IPS DF 19.7 (cell line): ENCODE measurements at regions not wholly inside any gene's neighbourhood (a gene's known extent, or its start where the extent isn't known, plus 50 kb on each side); places are given as distances from the start of the nearest gene placed in this dataset.

Experiments used
- DNase-seq: peaks from one replicate; pipeline ENCODE4 v3.0.0-alpha.2; 2013; ENCODE audit warnings: low read depth, low spot score

DNA sequence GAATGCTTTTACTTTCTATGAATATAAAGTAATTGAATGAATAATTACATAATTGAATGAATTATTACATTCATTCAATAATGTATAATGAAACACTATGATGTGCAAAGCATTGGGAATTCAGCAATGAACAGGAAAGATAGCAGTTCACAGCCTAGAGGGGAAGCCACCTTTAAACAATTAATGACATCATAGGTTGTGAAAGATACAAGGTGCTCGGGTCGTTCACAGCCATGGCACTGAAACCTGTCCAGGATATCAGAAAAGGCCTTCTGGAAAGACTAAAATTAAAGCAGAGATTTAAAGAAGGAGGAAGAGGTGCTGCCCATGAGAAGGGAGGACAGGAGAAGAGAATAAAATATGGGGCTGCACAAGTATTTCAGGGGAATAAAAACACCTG, 171.4 kb upstream of the KLF4 start:
- DNase-seq: no peak

DNA sequence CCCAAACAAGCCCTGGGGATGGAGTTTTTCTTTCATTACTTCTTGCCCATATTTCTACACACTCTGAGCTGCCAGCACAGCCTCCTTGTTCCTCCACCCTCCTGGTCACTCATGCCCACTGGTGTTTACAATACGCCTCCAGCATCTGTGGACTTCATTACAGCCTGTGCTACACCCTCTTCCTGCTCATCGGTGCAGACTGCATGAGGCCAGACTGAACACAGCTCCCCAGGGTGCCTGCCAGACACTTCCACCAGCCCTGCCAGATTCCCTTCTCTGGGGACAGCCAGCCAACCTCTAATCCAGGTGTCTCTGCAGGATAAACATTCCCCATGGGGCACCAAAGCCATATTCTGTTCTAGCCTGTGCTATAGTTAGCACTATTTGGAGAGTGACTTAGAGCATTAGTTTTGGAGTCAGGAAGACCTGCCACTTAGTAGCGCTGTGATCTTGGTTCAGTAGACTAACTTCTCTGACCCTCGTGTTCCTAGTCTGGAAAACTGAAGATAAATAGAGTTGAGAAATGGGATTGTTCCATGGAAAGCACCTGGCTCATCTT, 163.8 kb upstream of the KLF4 start:
- DNase-seq: no peak

DNA sequence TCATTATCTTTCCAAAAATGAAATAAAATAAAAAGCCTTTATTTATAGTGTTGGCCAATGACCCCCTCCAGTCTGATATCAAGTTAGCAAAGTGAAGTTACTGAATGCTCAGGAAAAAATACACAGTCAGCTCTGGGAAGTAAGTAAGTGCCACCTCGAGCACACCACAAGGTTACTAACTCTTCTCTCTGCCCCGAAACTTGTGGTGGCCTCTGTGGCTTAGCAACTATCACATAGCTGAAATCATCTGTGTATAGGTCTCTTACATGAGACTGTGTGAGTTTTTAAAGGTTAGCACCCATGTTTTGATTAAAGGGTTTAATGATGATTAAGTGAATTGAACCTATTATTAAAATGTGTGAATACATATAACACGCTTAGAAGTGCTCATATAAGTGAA, 161.4 kb upstream of the KLF4 start:
- DNase-seq: no peak

DNA sequence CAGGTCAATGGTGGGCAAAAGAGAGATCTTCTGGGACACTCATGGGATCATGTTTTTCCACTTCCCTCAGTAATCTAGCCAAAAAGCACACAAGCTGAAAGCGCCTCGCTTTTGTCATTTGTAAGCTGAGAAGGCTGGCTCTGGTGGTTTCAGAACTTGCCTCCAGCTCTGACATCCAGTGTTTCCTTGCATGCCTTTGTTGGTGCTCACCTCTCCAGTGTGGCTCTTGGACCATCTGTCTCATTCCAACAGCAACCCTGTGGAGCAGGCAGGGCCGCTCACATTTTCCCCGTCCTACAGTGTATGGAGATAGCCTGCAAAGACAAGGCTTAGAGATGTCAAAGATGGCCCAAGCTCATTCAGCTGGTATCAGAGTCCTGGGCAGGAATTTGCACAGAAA, 160.8 kb upstream of the KLF4 start:
- no peak for DNase-seq

DNA sequence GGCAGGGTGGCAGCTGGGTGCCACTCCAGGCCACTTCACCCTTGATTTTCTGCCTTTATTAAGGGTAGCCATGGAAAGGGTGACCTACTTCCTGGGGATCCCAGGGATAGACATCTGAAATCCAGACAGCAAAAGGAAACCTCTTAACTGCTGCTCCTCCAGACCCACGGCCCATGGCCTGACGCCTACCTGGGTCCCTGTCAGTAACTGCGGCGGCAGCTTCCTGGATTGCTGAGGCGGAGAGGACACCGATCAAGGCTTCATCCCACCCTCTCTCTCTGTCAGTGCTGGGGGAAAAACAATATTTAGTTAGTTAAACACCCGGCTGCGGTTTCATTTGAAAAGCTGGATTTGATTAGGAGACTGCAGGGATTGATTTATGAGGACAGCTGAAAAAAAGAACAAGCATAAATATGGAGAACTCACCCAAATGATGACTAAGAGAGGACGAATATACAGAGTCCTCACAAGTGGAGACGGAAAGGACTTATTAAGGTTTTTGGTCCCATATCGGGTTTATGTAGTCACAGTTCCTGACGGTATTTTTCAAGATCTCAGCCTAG, 158.7 kb upstream of the KLF4 start:
- no peak for DNase-seq

DNA sequence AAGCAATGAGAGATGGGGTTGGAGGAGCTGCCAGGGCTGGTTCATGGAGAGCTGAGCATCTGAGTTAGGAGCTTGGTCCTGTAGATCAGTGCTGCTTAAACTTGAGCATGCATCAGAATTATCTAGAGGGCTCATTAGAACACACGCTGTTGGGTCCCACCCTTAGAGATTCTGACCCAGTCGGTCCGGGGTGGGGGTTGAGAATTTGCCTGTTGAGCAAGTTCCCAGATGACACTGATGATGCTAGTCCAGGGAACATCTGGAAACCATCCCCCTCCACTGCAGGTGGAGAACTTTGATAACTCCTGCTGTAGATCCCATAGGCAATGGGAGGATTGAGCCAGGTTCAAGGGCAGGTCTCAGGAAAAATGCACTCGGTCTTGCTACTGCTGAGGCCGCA, 158.0 kb upstream of the KLF4 start:
- no peak for DNase-seq

DNA sequence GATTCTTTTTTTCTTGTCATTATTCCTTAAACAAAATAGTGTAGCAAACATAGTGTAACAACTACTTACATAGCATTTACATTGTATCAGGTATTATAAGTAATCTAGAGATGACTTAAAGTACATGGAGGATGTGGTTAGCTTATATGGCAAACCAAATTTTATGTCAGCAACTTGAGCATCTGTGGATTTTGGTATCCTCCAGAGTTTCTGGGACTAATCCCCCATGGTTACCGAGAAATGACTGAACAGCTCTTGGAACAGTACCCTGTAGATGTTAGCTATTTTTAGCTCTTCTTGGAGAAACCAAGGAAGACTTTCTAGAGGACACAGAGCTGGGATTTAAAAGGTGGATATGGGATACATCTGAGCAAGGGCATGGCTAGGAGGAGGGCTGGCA, 157.6 kb upstream of the KLF4 start:
- DNase-seq: no peak

DNA sequence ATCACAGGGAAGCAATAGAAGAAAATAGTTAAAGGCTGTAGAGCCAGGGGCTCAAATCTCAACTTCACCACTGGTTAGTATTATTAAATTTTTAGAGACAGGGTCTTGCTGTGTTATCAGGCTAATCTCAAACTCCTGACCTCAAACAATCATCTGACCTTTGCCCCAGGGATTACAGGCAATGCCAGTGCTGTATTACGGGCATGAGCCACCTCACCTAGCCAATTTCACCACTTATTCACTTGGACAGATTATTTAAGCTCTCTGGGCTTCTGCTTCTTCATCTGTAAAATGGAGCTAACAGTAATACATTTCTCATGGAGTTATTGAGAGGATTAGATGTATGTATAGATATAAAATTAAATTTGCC, 155.9 kb upstream of the KLF4 start:
- no peak for DNase-seq

DNA sequence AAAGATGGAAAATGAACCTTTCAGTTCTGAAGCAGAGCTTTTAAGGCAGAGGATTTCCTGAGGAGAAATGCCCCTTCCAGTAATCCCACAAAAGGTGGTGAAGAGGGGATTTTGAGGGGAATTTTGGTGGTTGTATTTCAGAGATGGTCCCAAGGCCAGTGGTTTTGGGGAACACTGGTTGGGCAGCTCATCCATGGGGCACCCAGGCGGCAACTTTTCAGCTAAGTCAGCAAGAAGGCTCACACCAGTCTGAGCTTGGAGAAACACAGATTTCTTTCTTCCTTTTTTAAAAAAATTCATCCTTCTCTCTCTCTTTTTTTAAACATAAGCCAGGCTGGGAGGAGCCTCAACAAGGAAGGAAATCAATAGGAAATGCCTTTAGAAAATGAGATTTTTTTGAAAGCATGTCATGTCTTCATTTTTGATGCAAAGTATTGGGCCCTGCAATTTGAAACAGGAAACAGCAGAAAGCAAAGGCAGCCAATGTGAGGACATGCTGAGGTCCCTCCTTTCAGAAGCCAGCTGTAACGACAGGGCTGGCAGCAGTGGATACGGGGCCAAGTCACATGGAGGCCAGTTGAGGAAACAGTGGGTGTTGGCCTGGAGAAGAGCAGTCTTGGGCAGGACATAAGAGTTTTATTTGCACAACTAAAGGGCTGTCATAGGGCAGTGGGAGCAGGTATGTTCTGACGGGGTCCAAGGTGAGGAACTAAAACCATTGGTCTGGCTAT, 155.3 kb upstream of the KLF4 start:
- DNase-seq: no peak

DNA sequence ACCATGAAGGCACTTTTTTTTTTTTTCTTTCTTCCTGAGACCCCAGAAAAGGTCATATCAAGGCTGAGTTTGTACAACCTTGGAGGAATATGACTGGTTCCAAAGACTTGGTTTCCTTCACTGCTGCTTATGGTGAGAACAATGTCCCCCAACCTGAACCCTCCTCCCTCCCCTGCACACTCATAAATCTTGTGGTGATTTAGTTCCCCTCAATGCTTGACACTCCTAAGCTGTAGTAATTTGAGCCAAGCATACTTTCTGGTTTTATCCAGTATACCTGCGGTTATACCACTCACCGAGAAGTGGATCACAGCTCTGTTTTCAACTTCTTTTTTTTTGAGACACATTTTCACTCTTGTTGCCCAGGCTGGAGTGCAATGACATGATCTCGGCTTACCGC, 149.9 kb upstream of the KLF4 start:
- no peak for DNase-seq

DNA sequence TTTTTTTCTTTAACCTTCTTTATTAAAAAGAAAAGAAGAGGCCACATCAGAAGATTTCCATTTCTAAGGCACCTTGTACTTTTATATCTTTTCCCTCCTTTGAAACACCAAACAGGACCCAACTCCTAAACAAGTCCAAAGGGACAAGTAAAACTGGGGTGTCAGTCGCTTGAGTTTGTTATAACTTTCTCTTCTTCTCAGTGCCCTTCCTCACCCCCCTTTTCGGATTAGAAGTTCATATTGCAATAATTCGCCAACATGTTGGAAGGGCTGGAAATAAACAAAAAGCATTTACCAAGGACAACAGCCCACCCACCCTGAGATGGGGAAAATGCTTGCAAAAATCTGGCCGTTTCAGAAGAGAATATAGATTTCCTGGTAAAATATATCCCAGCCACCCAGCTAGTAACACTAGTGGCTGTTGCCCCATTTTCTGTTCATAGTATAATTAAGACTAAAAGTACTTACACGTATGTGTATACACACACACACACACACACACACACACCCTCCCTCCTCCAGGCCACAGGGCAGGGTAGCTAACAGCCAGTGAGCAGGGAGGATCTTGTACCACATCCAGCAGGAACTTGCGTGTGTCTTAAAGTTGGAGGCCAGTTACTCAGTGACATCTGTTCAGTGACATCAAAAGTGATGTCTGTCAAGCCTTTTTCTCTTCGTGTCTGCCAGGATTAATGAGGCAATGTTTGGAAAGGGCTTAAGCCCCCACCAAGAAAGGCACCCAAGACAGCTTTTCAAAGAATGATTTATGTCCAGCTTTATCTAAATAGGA, 149.1 kb upstream of the KLF4 start:
- DNase-seq: no peak

DNA sequence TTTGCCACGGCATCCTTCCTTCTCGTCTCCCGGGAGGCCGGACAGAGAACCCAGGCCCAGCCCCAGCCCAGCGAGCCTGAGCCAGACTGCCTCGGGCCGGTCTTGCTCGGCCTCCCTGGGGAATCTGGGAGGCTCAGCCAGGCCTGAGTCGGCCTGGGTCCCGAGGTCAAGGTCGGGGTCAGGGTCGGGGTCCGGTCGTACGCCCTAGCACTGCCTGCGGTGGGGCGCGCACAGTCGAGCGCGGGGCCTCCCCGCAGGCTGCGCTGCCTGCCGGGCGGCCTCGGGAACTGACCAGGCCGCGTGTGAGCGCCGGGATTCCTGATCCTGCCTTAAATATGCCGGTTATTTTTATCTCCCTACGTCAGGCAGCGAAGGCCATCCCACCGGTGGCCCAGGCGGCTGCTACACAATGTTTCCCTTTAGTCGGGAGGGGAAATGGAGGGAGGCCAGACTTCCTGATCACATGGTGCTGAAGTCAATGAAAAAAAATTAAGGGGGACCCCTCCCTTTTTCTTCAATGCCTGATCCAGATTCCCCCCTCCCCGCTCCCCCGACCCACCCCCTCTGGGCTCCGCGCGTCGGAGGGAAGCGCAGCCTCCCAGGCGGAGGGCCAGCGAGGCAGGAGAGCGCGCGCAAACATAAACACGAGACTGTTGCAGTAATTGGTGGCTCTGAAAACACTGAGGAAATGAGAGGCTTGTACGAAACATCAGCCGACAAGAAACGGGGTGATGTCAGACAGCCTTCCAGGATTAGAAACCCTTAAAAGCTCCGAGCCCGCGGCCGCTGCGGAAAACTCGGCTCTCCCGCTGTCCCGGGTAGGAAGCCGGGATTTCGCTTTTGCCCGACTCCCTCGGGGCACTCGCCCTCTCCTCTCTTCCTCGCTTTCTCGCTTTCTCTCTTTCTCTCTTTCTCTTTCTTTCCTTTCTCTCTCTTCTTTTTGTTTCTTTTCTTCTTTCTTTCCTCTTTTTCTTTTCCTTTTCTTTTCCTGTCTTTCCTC, 148.2 kb upstream of the KLF4 start:
- peak; percentile 40 for DNase-seq

DNA sequence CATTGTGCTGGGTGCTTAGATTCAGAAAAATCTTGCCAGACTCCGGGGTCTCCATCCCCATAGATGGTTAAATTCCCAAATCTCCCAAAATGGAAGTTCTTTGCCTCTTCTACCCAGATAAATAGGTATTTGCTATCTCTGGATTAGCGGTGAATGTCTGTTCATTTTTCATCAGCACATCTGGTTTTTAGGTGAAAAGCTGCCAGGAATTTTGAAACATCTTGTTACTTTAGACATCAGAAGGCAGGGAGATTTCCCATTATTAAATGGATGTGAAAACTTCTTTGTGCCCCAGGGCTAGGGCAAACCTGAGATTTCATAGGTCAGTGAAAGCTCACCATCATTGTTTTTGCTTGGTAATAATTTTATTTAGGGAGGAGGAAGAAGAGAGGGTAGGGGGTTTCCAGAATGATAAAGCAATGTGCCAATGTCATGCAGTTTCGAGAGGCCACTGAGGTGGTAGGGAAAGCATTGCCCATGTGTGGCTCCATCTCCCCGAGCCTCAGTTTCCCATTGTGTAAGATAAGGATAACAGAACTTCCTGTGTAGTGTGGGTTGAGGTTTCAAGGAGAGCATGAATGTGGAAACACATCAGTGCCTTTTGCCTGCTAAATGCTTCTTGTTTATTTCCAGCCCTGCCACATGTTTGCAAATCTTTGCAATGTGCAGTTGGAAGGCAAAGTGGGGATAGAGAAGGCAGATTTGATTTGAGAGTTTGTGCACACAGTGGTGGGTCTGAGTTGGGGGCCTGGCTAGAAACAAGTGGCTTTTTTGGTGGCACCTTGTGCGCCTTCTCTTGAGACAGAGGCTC, 147.2 kb upstream of the KLF4 start:
- no peak for DNase-seq

DNA sequence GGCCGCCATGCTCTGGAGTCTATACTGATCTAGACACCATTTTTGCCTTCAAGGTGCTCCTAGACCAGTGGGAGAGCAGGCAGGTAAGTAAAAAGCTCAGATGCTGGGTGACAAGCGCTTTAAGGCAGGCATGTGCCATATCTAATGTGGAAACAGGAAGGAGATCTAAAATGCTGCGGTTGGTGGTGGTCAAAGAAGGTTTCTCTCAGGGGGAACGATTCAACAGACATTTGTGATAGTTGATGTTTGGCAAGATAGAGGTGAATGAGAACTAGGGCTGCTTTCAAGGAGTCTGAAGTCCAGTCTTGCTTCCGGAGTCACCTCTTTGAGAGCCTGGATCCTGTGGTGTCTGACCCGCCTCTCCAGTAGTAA, 146.2 kb upstream of the KLF4 start:
- DNase-seq: no peak

DNA sequence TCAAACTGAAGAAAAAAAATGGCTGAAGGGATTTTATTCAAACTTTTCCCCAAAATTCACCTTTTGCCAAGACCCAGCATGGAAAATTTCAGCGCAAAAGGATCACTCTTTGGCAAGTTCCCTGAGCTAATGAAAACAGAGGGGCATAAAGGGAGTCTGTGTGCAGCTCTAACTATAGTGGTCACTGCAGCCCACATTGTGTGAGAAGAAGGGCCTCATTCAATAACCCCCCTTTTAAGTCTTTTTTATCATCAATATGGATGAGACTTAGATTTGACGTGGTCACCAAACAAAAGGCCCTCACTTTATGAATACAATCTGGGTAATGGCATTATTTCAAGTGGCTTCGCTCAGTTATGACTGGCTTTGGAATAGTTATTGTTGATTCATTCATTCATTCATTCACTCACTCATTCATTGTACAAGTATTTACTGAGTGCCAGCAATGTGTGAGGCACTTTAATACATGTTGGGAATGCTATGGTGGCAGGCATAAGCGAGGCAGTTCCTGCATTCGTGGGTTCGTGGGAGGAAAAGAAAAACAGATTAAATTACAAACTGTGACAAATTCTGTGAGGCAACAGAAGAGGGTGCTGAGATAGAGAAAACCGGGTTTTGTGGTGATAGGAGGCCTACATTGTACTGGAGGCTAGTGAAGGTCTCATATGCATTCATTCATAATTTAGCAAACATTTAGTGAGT, 145.7 kb upstream of the KLF4 start:
- no peak for DNase-seq

DNA sequence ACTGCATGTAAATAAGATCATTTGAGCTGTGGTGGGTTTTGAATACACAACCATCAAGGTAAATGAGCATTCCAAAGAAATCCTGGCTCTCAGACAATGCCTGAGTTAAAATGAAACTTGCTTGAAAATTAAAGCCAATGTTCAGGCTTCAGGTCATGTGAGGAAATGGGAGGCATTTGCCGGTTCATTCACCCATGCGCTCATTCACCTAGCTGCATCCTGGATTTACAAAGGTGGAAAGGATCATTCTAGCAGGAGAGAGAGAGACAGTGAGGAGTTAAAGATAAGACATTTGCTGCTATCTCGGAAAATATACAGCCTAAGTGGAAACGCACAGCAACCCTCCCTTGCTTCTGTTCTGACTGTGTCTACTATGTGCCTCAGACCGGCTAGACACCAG, 143.8 kb upstream of the KLF4 start:
- no peak for DNase-seq

DNA sequence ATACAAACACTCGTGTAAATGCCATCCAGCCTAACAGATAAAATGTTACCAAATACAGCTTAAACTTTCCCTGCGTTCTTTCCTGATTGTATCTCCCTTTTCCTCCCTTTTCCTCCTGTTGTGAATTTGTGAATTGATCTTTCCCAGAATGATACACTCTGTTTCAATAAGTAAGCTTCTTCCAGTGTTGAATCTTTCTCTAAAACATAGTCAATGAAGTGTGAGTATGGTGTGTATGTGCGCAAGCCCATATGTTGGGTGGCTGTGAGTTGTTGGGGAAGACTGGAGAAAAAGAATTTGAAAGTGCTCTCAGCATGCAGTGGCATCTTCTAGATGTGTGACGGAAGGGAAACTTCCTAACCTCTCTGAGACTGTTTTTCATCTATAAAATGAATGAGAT, 143.1 kb upstream of the KLF4 start:
- no peak for DNase-seq

DNA sequence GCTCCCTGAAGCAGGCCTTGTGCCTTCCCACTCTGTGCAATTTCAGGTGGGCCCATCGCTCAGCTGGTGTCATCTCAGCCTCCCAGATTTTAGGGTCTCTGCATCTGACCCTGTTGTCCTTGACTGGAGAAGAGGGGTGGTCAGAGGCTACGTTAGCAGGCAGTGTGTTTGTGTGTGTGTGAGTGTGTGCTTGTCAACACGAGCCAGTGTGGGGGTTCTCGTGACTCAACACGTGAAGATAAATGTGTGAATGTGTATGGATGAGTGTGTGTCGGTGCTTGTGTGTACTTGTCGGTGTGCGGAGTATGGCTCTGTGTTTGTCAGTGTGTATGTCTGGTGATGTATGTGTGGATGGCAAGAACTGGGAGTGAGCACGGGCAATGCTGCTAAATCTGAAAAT, 142.6 kb upstream of the KLF4 start:
- no peak for DNase-seq

DNA sequence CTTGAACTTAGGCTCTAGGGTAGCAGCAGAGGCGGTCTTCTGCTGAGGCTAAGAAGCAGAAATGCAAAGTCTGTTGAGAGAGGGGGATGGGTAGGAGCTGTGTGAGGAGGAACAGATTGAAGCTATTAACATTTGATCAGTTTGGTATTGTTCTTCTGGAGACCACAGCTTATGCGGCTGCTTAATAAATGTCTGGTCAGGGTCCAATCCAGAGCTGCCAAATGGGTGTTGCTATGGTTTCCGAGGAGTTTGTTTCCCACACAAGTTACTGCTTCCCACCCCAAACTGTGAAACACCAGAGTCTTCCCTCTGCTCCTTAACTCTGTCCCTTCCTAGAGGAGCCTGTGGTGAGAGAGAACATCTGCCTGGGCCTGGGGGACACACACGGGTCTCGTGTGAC, 142.2 kb upstream of the KLF4 start:
- no peak for DNase-seq

DNA sequence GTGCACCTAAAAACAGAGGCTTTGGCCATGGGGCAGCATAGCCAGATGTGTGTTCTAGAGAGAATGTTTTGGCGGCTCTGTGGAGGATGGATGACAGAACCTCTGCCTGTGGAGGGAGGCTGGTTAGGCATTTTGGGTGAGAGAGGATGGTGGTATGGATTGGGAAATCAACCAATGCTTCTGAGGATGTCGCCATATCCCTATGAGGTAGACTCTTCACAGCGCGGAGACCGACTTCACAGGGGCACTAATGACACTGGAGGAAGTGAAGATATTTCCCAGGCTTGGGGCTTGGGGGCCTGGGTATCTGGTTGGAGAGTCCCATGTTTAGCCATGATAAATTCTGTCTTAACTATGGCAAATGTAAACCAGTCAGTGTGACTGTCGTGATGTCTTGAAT, 140.6 kb upstream of the KLF4 start:
- no peak for DNase-seq
